H9 (cell line): ENCODE measurements at regions not wholly inside any gene's neighbourhood (a gene's known extent, or its start where the extent isn't known, plus 50 kb on each side); places are given as distances from the start of the nearest gene placed in this dataset.

ENCODE experiments used
- DNase-seq: peaks from one replicate; pipeline ENCODE4 v3.0.0-alpha.2; 2017
- H2AFZ ChIP-seq: one replicate; pipeline ENCODE4 v1.6.1; 2013; ENCODE audit warnings: mild to moderate bottlenecking, low read length, control low read depth, moderate library complexity
- H2AK5ac ChIP-seq: 2 replicates; pipeline ENCODE4 v1.6.1; 2013; ENCODE audit warnings: low read length, control low read depth, mixed read lengths; ENCODE audit not compliant: insufficient read length
- H2BK120ac ChIP-seq: one replicate; pipeline ENCODE4 v1.6.1; 2013; ENCODE audit warnings: low read depth, mild to moderate bottlenecking, low read length, control low read depth, inconsistent platforms; ENCODE audit not compliant: poor library complexity, severe bottlenecking
- H2BK12ac ChIP-seq: 2 replicates; pipeline ENCODE4 v1.6.1; 2013; ENCODE audit warnings: low read length, control low read depth, mixed read lengths, low read depth; ENCODE audit not compliant: insufficient read length
- H2BK15ac ChIP-seq: 2 replicates; pipeline ENCODE4 v1.6.1; 2013; ENCODE audit warnings: low read depth, low read length, control low read depth
- H2BK20ac ChIP-seq: one replicate; pipeline ENCODE4 v1.6.1; 2013; ENCODE audit warnings: low read depth, mild to moderate bottlenecking, low read length, control low read depth, inconsistent platforms; ENCODE audit not compliant: poor library complexity, severe bottlenecking
- H2BK5ac ChIP-seq: 2 replicates; pipeline ENCODE4 v1.6.1; 2013; ENCODE audit warnings: low read length, control low read depth, mixed read lengths; ENCODE audit not compliant: insufficient read length
- H3K14ac ChIP-seq: 2 replicates; pipeline ENCODE4 v1.6.1; 2013; ENCODE audit warnings: low read length, control low read depth; ENCODE audit not compliant: insufficient read depth
- H3K18ac ChIP-seq: 2 replicates; pipeline ENCODE4 v1.6.1; 2013; ENCODE audit warnings: low read depth, mild to moderate bottlenecking, mixed read lengths, low read length, control low read depth; ENCODE audit not compliant: insufficient read length
- H3K23ac ChIP-seq: 2 replicates; pipeline ENCODE4 v1.6.1; 2013; ENCODE audit warnings: low read length, control low read depth, mixed read lengths, low read depth; ENCODE audit not compliant: insufficient read length
- H3K23me2 ChIP-seq: 2 replicates; pipeline ENCODE4 v1.6.1; 2013; ENCODE audit warnings: low read depth, mild to moderate bottlenecking, mixed read lengths, low read length, control low read depth; ENCODE audit not compliant: insufficient read length, poor library complexity, severe bottlenecking
- H3K27ac ChIP-seq: 2 replicates; pipeline ENCODE4 v1.5.1; 2013; ENCODE audit warnings: low read length, control low read depth, mixed read lengths, low read depth; ENCODE audit not compliant: insufficient read length
- H3K27me3 ChIP-seq: 2 replicates; pipeline ENCODE4 v1.6.1; 2013; ENCODE audit warnings: low read length, control low read depth, inconsistent platforms; ENCODE audit not compliant: insufficient read depth
- H3K4ac ChIP-seq: 2 replicates; pipeline ENCODE4 v1.6.1; 2013; ENCODE audit warnings: low read depth, mild to moderate bottlenecking, control low read depth, inconsistent platforms, low read length, moderate library complexity
- H3K4me1 ChIP-seq: 2 replicates; pipeline ENCODE4 v1.6.1; 2013; ENCODE audit warnings: low read length, control low read depth, inconsistent platforms; ENCODE audit not compliant: insufficient read depth
- H3K4me2 ChIP-seq: 2 replicates; pipeline ENCODE4 v1.6.1; 2013; ENCODE audit warnings: low read length, control low read depth, mixed read lengths; ENCODE audit not compliant: insufficient read length, insufficient read depth
- H3K56ac ChIP-seq: 2 replicates; pipeline ENCODE4 v1.6.1; 2013; ENCODE audit warnings: low read depth, mild to moderate bottlenecking, mixed read lengths, low read length, control low read depth; ENCODE audit not compliant: insufficient read length
- H3K79me1 ChIP-seq: 2 replicates; pipeline ENCODE4 v1.6.1; 2013; ENCODE audit warnings: low read depth, mild to moderate bottlenecking, moderate library complexity, low read length, control low read depth, inconsistent platforms; ENCODE audit not compliant: insufficient read depth, poor library complexity, severe bottlenecking
- H3K79me2 ChIP-seq: 2 replicates; pipeline ENCODE4 v1.6.1; 2013; ENCODE audit warnings: low read length, control low read depth, inconsistent platforms; ENCODE audit not compliant: insufficient read depth
- H3K9ac ChIP-seq: 2 replicates; pipeline ENCODE4 v1.6.1; 2013; ENCODE audit warnings: low read length, control low read depth, mixed read lengths; ENCODE audit not compliant: insufficient read length; ENCODE audit errors: extremely low read depth
- H3K9me3 ChIP-seq: one replicate; pipeline ENCODE4 v1.6.1; 2013; ENCODE audit warnings: low read depth, low read length, inconsistent platforms; ENCODE audit not compliant: control insufficient read depth
- H3T11ph ChIP-seq: one replicate; pipeline ENCODE4 v1.6.1; 2013; ENCODE audit warnings: mild to moderate bottlenecking, low read length, control low read depth, inconsistent platforms
- H4K20me1 ChIP-seq: one replicate; pipeline ENCODE4 v1.6.1; 2013; ENCODE audit not compliant: control insufficient read depth, insufficient read length, insufficient read depth
- H4K5ac ChIP-seq: 2 replicates; pipeline ENCODE4 v1.6.1; 2013; ENCODE audit warnings: low read depth, mild to moderate bottlenecking, mixed read lengths, low read length, control low read depth; ENCODE audit not compliant: insufficient read length
- H4K8ac ChIP-seq: replicated peaks from 2 replicates; pipeline ENCODE4 v1.6.1; 2013; ENCODE audit warnings: low read length, control low read depth, mixed read lengths, low read depth; ENCODE audit not compliant: insufficient read length
- H4K91ac ChIP-seq: 2 replicates; pipeline ENCODE4 v1.6.1; 2013; ENCODE audit warnings: low read depth, mild to moderate bottlenecking, moderate library complexity, mixed read lengths, low read length, control low read depth; ENCODE audit not compliant: insufficient read length
- H3K27ac Mint-ChIP-seq, 3 experiments: 2 replicates in 2 of 3; 3 replicates in 1 of 3; pipeline ENCODE4 v1.8.0; 2020 to 2021; ENCODE audit warnings: mixed read lengths in 3 of 3, mild to moderate bottlenecking in 1 of 3, moderate library complexity in 1 of 3
- H3K27me3 Mint-ChIP-seq: 2 replicates; pipeline ENCODE4 v1.8.0; 2021; ENCODE audit warnings: low read depth, mild to moderate bottlenecking, moderate library complexity, mixed read lengths
- H3K36me3 Mint-ChIP-seq, 3 experiments: 2 replicates in 2 of 3; 3 replicates in 1 of 3; pipeline ENCODE4 v1.8.0; 2020 to 2021; ENCODE audit warnings: low read depth in 3 of 3, mixed read lengths in 3 of 3; ENCODE audit not compliant: insufficient read depth in 1 of 3
- H3K4me1 Mint-ChIP-seq, 2 experiments: 2 replicates each; pipeline ENCODE4 v1.8.0; 2020; ENCODE audit warnings: mixed read lengths in 2 of 2
- H3K4me3 Mint-ChIP-seq, 2 experiments: 2 replicates in 1 of 2; 3 replicates in 1 of 2; pipeline ENCODE4 v1.8.0; 2020 to 2021; ENCODE audit warnings: mild to moderate bottlenecking in 2 of 2, mixed read lengths in 2 of 2, moderate library complexity in 1 of 2
- H3K9me3 Mint-ChIP-seq, 2 experiments: 2 replicates in 1 of 2; 3 replicates in 1 of 2; pipeline ENCODE4 v1.8.0; 2020; ENCODE audit warnings: mild to moderate bottlenecking in 2 of 2, mixed read lengths in 2 of 2, moderate library complexity in 1 of 2
- WGBS: extraction: QIAGEN DNeasy Blood & Tissue Kit; methylation state at CpG from one replicate; pipeline ENCODE4 v1.1.7; 2013; ENCODE audit warnings: missing lambda C conversion rate, low lambda C conversion rate, mixed read lengths; ENCODE audit not compliant: insufficient read length; ENCODE audit errors: extremely low coverage; 5-methylcytosine and 5-hydroxymethylcytosine counted together
- TF ChIP-seq, protein P1 (sequence below): fragments of 200-600 bp; sonication (generic); conservative IDR thresholded peaks from 3 replicates; pipeline ENCODE4 v1.8.0; 2021; ENCODE audit warnings: antibody characterized with exemption, mild to moderate bottlenecking

DNA sequence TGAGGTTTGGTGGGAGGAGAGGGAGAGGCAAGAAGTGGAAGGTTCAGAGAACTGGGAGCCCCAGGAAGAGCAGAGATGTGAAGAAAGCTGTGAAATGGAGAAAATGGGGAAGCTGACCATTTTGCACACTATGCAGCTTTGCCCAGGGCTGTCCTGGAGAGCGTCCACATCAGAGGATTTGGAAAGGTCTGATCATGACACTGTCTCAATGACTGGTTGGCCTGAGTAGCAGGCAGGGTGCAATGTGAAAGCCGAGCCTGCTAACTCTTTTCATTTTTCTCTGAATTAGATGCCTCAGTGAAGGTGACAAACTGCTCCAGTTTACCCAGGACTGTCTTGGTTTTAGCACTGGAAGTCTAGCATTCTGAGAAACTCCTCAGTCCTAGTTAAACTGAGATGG lies 330.1 kb upstream of the RPS6KA3 start:
- Histone ChIP-seq H4K8ac (no peak overlapping the region), H3K4me2 (no peak overlapping the region), H3K4me1 (no peaks in the 10 kb centered on the region), H3K56ac (no peak overlapping the region), H4K91ac (no peak overlapping the region), H2BK12ac (no peak overlapping the region), H3K9ac (no peak overlapping the region), H3K79me1 (no peaks in the 10 kb centered on the region), H2BK15ac (no peak overlapping the region), H3K9me3 (peaks cover 32% of the 10 kb centered on the region), H4K5ac (no peak overlapping the region), H2BK20ac (no peak overlapping the region), H2BK120ac (no peak overlapping the region), H3K27me3 (no peaks in the 10 kb centered on the region), H2AFZ (no peak overlapping the region), H2AK5ac (no peak overlapping the region), H3K27ac (no peak overlapping the region), H3T11ph (no peak overlapping the region), H2BK5ac (no peak overlapping the region), H3K4ac (no peak overlapping the region), H3K23me2 (no peaks in the 10 kb centered on the region), H3K14ac (no peak overlapping the region), H3K23ac (no peak overlapping the region), H4K20me1 (no peaks in the 10 kb centered on the region), H3K18ac (no peak overlapping the region), H3K79me2 (no peaks in the 10 kb centered on the region)
- DNase-seq, result no peak
- Mint-ChIP-seq H3K36me3 (no peaks in the 10 kb centered on the region), H3K4me1 (peaks cover 20 to 25% of the 10 kb centered on the region in 2 experiments), H3K27me3 (no peaks in the 10 kb centered on the region), H3K9me3 (peaks cover 0 to 25% of the 10 kb centered on the region in 2 experiments; a peak in 3 of 5 replicates), H3K27ac (no peak overlapping the region), H3K4me3 (no peak overlapping the region)
- TF ChIP-seq, protein P1, sequence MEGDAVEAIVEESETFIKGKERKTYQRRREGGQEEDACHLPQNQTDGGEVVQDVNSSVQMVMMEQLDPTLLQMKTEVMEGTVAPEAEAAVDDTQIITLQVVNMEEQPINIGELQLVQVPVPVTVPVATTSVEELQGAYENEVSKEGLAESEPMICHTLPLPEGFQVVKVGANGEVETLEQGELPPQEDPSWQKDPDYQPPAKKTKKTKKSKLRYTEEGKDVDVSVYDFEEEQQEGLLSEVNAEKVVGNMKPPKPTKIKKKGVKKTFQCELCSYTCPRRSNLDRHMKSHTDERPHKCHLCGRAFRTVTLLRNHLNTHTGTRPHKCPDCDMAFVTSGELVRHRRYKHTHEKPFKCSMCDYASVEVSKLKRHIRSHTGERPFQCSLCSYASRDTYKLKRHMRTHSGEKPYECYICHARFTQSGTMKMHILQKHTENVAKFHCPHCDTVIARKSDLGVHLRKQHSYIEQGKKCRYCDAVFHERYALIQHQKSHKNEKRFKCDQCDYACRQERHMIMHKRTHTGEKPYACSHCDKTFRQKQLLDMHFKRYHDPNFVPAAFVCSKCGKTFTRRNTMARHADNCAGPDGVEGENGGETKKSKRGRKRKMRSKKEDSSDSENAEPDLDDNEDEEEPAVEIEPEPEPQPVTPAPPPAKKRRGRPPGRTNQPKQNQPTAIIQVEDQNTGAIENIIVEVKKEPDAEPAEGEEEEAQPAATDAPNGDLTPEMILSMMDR, result no peak
- WGBS, result no CpG with 5 or more reads among the region's 2 CpGs
